Endodermal cell (in vitro differentiated cells): ENCODE measurements at regions not wholly inside any gene's neighbourhood (a gene's known extent, or its start where the extent isn't known, plus 50 kb on each side); places are given as distances from the start of the nearest gene placed in this dataset.

Source experiments
- DNase-seq: peaks from one replicate; pipeline ENCODE4 v3.0.0-alpha.2; 2017
- H3K27ac ChIP-seq: 2 replicates; pipeline ENCODE4 v1.5.1; 2013; ENCODE audit warnings: mild to moderate bottlenecking, low read depth, low read length, moderate library complexity
- H3K27me3 ChIP-seq: 2 replicates; pipeline ENCODE4 v1.6.1; 2013; ENCODE audit warnings: mild to moderate bottlenecking, low read length, moderate library complexity; ENCODE audit not compliant: insufficient read depth, control insufficient read depth, poor library complexity, severe bottlenecking
- H3K36me3 ChIP-seq: 2 replicates; pipeline ENCODE4 v1.7.0; 2013; ENCODE audit warnings: mild to moderate bottlenecking, low read length, moderate library complexity; ENCODE audit not compliant: control insufficient read depth, insufficient read depth
- H3K4me1 ChIP-seq: one replicate; pipeline ENCODE4 v1.7.0; 2013; ENCODE audit warnings: low read length; ENCODE audit not compliant: control insufficient read depth, insufficient read depth
- H3K4me3 ChIP-seq: 2 replicates; pipeline ENCODE4 v1.5.1; 2013; ENCODE audit warnings: mild to moderate bottlenecking, low read length, moderate library complexity
- H3K9ac ChIP-seq: 2 replicates; pipeline ENCODE4 v1.6.1; 2013; ENCODE audit warnings: mild to moderate bottlenecking, low read length, moderate library complexity; ENCODE audit not compliant: poor library complexity, severe bottlenecking; ENCODE audit errors: extremely low read depth
- H3K9me3 ChIP-seq: 2 replicates; pipeline ENCODE4 v1.6.1; 2013; ENCODE audit warnings: mild to moderate bottlenecking, low read length, moderate library complexity; ENCODE audit not compliant: control insufficient read depth
- H3K27ac Mint-ChIP-seq: 2 replicates; pipeline ENCODE4 v1.8.0; 2020; ENCODE audit warnings: mixed read lengths
- H3K27me3 Mint-ChIP-seq: 2 replicates; pipeline ENCODE4 v1.8.0; 2021; ENCODE audit warnings: mild to moderate bottlenecking, mixed read lengths; ENCODE audit not compliant: insufficient read depth
- H3K36me3 Mint-ChIP-seq: 2 replicates; pipeline ENCODE4 v1.8.0; 2020; ENCODE audit warnings: low read depth, mixed read lengths
- H3K4me1 Mint-ChIP-seq: 2 replicates; pipeline ENCODE4 v1.8.0; 2020; ENCODE audit warnings: mixed read lengths
- H3K4me3 Mint-ChIP-seq: 2 replicates; pipeline ENCODE4 v1.8.0; 2020; ENCODE audit warnings: mild to moderate bottlenecking, moderate library complexity, mixed read lengths
- H3K9me3 Mint-ChIP-seq: 2 replicates; pipeline ENCODE4 v1.8.0; 2020; ENCODE audit warnings: mild to moderate bottlenecking, mixed read lengths
- CTCF ChIP-seq: fragments of 200-600 bp; sonication (generic); conservative IDR thresholded peaks from 2 replicates; pipeline ENCODE4 v1.5.0; 2021; ENCODE audit warnings: antibody characterized with exemption, mild to moderate bottlenecking
- WGBS, 2 experiments: methylation state at CpG; one replicate each; pipeline versions ENCODE4 v1.1.5 to v1.1.7; 2013; ENCODE audit warnings: missing lambda C conversion rate in 2 of 2, mixed read lengths in 1 of 2; ENCODE audit not compliant: insufficient coverage in 1 of 2, insufficient read length in 1 of 2; 5-methylcytosine and 5-hydroxymethylcytosine counted together

- 92 to 97% methylated on average over 2 of the region's 2 CpGs for WGBS, 2 experiments
- no peak overlapping the region for H3K27ac ChIP-seq
Measured at GRCh38 chr10:36677431-36677768, 448.0 kb upstream of the ANKRD30A start.

GRCh38 chr10:36676756-36677430 lies 448.5 kb upstream of the ANKRD30A start:
- Mint-ChIP-seq H3K27me3 (no peaks in the 10 kb centered on the region), H3K27ac (no peak overlapping the region), H3K36me3 (no peaks in the 10 kb centered on the region), H3K4me1 (peaks cover 7% of the 10 kb centered on the region), H3K4me3 (no peak overlapping the region), H3K9me3 (no peaks in the 10 kb centered on the region)
- Histone ChIP-seq H3K27me3 (no peaks in the 10 kb centered on the region), H3K4me3 (no peak overlapping the region), H3K9ac (no peak overlapping the region), H3K4me1 (no peaks in the 10 kb centered on the region), H3K36me3 (no peaks in the 10 kb centered on the region), H3K9me3 (no peaks in the 10 kb centered on the region), H3K27ac (no peak overlapping the region)
- TF ChIP-seq CTCF = no peak
- DNase-seq = no peak
- 90 to 100% methylated on average over 6 of the region's 6 CpGs for WGBS, 2 experiments

More at GRCh38 chr10:36677431-36677768, 448.0 kb upstream of the ANKRD30A start:
- Histone ChIP-seq H3K9me3 (no peaks in the 10 kb centered on the region), H3K36me3 (no peaks in the 10 kb centered on the region), H3K9ac (no peak overlapping the region), H3K4me3 (no peak overlapping the region), H3K27me3 (no peaks in the 10 kb centered on the region), H3K4me1 (no peaks in the 10 kb centered on the region)
- Mint-ChIP-seq H3K27me3 (no peaks in the 10 kb centered on the region), H3K9me3 (no peaks in the 10 kb centered on the region), H3K27ac (no peak overlapping the region), H3K4me1 (peaks cover 12% of the 10 kb centered on the region), H3K36me3 (no peaks in the 10 kb centered on the region), H3K4me3 (no peak overlapping the region)
- DNase-seq = no peak
- TF ChIP-seq CTCF = no peak

- Mint-ChIP-seq H3K36me3 (no peaks in the 10 kb centered on the region), H3K4me3 (no peak overlapping the region), H3K27ac (no peak overlapping the region), H3K4me1 (peaks cover 2% of the 10 kb centered on the region), H3K27me3 (no peaks in the 10 kb centered on the region), H3K9me3 (no peaks in the 10 kb centered on the region)
- no peak for DNase-seq
- H3K27me3 ChIP-seq = no peaks in the 10 kb centered on the region
- no peak overlapping the region for H3K4me3 ChIP-seq
- no peak overlapping the region for H3K9ac ChIP-seq
- no peaks in the 10 kb centered on the region for H3K36me3 ChIP-seq
- H3K4me1 ChIP-seq = no peaks in the 10 kb centered on the region
- H3K9me3 ChIP-seq = no peaks in the 10 kb centered on the region
- no peak for TF ChIP-seq CTCF
- WGBS, 2 experiments = 90% methylated on average over 1 of the region's 1 CpG; no CpG with 5 or more reads in 1 of the 2 experiments
- no peak overlapping the region for H3K27ac ChIP-seq
Measured at GRCh38 chr10:36676321-36676720, 449.1 kb upstream of the ANKRD30A start.
